ENCODE measurements at regions not wholly inside any gene's neighbourhood (a gene's known extent, or its start where the extent isn't known, plus 50 kb on each side); places are given as distances from the start of the nearest gene placed in this dataset.

DNA sequence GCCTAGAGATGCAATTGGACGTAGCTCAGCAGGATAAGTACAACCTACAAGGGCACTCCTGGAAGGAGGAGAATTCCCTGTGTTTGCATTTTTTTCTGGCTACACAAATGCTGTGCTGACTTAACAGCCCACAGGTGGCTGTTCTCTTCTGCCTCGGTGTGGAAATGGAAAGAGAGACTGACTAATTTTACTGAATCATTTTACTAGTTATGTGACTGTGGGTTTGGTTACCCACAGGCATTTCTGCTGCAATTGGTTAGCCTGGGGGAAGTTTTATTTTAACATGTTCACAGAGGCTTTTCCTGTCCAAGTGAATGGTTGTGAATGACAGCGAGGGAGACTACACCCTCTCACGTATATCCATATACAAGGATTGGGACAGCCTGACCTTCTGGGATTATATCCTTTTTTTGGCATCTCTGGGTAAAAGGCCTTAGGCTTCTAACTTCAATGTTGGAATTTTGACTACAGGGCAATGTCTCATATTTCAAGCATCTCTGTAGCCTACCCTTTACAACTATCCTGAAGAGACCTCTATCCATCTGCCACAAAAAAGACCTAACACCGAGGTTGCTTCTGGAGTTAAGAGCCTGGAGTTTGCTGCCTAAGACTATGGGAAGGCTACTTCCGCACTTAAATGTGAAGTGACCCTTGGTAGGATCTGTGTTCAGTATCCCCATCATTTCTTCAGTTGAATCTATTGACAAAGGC, 67.2 kb upstream of the TP63 start (continued):
- TF ChIP-seq, protein P1, sequence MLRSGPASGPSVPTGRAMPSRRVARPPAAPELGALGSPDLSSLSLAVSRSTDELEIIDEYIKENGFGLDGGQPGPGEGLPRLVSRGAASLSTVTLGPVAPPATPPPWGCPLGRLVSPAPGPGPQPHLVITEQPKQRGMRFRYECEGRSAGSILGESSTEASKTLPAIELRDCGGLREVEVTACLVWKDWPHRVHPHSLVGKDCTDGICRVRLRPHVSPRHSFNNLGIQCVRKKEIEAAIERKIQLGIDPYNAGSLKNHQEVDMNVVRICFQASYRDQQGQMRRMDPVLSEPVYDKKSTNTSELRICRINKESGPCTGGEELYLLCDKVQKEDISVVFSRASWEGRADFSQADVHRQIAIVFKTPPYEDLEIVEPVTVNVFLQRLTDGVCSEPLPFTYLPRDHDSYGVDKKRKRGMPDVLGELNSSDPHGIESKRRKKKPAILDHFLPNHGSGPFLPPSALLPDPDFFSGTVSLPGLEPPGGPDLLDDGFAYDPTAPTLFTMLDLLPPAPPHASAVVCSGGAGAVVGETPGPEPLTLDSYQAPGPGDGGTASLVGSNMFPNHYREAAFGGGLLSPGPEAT (IDR thresholded peaks at IDR 0.05; ENCODE audit: low read depth), result no peak; the same call in 1 of the 2 replicates
- TF ChIP-seq NFIC (IDR thresholded peaks at IDR 0.05; ENCODE audit: low read depth, low read length) (peak; percentile 92), CREM (IDR thresholded peaks at IDR 0.05; ENCODE audit: low read depth) (peak; percentile 69; the same call in 1 of the 2 replicates), CHD1 (IDR thresholded peaks at IDR 0.05; ENCODE audit: low read depth, low read length) (no peak), MYB (IDR thresholded peaks at IDR 0.05; ENCODE audit: borderline replicate concordance, low read depth, low read length) (no peak), MEF2B (IDR thresholded peaks at IDR 0.05; ENCODE audit: partially characterized antibody, poor library complexity, severe bottlenecking) (peak; percentile 30), WRNIP1 (IDR thresholded peaks at IDR 0.05; ENCODE audit: borderline replicate concordance, low read depth, low read length) (no peak), EZH2 (IDR thresholded peaks at IDR 0.05; ENCODE audit: borderline replicate concordance, control insufficient read depth, low read depth, low read length) (0 out of 2 replicates have a peak, but pooled peaks have one; percentile 45), PML (IDR thresholded peaks at IDR 0.05; ENCODE audit: low read length) (peak; percentile 64; the same call in 1 of the 2 replicates)
- TF ChIP-seq, protein P2, sequence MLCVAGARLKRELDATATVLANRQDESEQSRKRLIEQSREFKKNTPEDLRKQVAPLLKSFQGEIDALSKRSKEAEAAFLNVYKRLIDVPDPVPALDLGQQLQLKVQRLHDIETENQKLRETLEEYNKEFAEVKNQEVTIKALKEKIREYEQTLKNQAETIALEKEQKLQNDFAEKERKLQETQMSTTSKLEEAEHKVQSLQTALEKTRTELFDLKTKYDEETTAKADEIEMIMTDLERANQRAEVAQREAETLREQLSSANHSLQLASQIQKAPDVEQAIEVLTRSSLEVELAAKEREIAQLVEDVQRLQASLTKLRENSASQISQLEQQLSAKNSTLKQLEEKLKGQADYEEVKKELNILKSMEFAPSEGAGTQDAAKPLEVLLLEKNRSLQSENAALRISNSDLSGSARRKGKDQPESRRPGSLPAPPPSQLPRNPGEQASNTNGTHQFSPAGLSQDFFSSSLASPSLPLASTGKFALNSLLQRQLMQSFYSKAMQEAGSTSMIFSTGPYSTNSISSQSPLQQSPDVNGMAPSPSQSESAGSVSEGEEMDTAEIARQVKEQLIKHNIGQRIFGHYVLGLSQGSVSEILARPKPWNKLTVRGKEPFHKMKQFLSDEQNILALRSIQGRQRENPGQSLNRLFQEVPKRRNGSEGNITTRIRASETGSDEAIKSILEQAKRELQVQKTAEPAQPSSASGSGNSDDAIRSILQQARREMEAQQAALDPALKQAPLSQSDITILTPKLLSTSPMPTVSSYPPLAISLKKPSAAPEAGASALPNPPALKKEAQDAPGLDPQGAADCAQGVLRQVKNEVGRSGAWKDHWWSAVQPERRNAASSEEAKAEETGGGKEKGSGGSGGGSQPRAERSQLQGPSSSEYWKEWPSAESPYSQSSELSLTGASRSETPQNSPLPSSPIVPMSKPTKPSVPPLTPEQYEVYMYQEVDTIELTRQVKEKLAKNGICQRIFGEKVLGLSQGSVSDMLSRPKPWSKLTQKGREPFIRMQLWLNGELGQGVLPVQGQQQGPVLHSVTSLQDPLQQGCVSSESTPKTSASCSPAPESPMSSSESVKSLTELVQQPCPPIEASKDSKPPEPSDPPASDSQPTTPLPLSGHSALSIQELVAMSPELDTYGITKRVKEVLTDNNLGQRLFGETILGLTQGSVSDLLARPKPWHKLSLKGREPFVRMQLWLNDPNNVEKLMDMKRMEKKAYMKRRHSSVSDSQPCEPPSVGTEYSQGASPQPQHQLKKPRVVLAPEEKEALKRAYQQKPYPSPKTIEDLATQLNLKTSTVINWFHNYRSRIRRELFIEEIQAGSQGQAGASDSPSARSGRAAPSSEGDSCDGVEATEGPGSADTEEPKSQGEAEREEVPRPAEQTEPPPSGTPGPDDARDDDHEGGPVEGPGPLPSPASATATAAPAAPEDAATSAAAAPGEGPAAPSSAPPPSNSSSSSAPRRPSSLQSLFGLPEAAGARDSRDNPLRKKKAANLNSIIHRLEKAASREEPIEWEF (IDR thresholded peaks at IDR 0.05; ENCODE audit: insufficient replicate concordance, low read depth, low read length), result no peak

Data from GM12878 (cell line).